Activated CD4-positive, alpha-beta T cell treated with anti-CD3 and anti-CD28 coated beads, Interleukin-10, Interleukin-2, amounts not matched to agents 100 ng/mL and 50 ng/mL, durations not matched to agents 16 hours and 8 hours (primary cell): ENCODE measurements at regions not wholly inside any gene's neighbourhood (a gene's known extent, or its start where the extent isn't known, plus 50 kb on each side); places are given as distances from the start of the nearest gene placed in this dataset.
"Not testable (repeated sequence)": the region's sequence is repeated elsewhere in the genome, so short reads cannot be mapped to it uniquely, and the experiment has no call there.

Experiments
- DNase-seq: peaks from one replicate; pipeline ENCODE4 v3.0.0-alpha.2; 2020

- no peak for DNase-seq
Observed at GRCh38 chr5:105259581-105260217, 1697.1 kb upstream of the NUDT12 start.

GRCh38 chr5:105238561-105238960 is 1676.0 kb upstream of the NUDT12 start:
- no peak for DNase-seq

DNA sequence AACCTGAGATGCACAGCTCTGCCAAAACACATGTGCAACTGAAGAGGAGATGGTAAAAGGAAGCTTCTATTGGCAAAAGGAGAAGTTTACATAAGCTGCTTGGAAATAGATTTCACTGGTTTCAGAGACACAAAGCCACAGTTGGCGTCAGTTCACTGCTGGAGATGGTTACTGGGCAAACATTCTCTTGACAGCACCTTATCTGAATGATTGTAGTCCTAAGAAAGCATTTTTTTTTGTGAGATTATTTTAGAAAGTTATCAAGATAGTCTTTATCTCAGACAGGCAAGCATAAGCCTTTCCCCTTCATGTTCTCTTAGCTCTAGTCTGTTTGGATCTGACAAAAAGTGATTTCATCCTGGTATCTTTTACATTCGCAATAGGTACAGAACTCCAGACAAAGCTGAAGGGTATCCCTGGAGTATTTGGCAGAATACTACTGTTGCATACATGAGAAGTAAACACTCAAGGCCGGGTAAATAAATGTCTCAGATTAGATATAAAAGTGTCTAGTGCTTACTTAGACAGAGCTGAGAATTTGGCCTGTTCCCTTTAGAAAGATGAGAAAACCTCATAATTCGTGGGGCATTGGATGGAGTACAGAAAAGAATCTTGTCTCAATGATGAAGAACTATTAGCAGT is 1668.0 kb upstream of the NUDT12 start:
- DNase-seq: no peak

GRCh38 chr5:105218018-105218417 is 1655.4 kb upstream of the NUDT12 start:
- no peak for DNase-seq

GRCh38 chr5:105213078-105213477 is 1650.5 kb upstream of the NUDT12 start:
- DNase-seq: no peak

GRCh38 chr5:105207066-105207465 is 1644.5 kb upstream of the NUDT12 start:
- no peak for DNase-seq

GRCh38 chr5:105197531-105197930 is 1634.9 kb upstream of the NUDT12 start:
- no peak for DNase-seq

DNA sequence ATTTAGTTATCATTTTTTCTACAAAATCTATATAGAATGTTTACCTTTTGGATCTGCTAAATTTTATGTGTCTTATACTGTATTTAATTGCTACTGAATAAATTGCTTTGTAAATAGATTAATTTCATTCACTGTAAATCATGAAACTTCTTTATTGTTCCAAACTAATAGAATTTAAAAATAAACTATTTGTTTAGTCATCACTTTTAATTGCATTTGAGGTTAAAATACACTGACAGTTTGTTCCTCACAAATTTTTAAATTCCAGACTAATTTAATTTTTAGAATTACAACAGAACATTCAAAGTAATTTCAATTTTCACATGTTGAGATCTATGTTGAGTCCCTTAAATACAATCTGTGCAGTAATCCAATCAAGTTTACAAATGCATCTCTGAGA is 1633.2 kb upstream of the NUDT12 start:
- no peak for DNase-seq

DNA sequence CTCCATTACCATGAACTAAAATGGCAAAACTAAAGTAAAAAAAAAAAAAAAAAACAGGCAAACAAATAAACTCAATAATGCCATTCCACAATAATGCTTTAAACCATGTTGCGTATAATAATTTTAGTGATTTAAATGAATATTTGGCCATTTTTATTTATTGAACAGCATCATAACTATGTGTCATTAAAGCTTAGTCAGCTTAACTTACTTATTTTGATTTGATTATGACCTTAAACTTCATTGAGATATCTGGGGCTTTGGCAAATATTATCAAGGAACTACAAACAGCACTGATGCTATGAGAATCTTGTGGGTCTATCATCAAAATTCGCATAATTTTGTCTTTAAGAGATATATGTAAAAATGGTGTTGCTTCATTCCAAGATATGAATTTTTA is 1610.3 kb upstream of the NUDT12 start:
- DNase-seq: no peak

- DNase-seq: no peak
Observed at GRCh38 chr5:105168806-105169205, 1606.2 kb upstream of the NUDT12 start.

GRCh38 chr5:105167092-105167491 is 1604.5 kb upstream of the NUDT12 start:
- no peak for DNase-seq

DNA sequence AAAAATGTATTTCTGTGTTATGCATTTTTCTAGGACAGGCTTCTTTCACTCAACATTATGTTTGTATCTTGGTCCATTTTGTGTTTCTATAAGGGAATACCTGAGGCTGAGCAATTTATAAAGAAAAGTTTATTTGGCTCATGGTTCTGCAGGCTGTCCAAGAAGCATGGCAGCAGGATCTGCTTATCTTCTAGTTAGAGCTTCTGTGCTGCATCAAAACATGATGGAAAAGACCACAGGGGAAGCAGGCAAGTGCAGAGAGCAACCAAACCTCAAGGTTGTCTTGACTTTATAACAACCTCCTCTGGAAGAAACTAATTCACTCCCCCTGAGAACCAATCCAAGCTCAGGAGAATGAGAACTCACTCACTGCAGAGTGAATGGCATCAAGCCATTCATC is 1601.0 kb upstream of the NUDT12 start:
- no peak for DNase-seq

DNA sequence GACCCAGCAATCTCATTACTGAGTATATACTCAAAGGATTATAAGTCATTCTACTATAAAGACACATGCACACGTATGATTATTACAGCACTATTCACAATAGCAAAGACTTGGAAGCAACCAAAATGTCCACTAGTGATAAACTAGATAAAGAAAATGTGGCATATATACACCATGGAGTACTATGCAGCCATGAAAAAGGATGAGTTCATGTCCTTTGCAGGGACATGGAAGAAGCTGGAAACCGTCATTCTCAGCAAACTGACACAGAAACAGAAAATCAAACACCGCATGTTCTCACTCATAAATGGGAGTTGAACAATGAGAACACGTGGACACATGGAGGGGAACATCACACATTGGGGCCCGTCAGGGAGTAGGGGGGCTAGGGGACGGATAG is 1600.0 kb upstream of the NUDT12 start:
- not testable (repeated sequence) for DNase-seq

GRCh38 chr5:105158526-105158925 is 1595.9 kb upstream of the NUDT12 start:
- DNase-seq: no peak

DNA sequence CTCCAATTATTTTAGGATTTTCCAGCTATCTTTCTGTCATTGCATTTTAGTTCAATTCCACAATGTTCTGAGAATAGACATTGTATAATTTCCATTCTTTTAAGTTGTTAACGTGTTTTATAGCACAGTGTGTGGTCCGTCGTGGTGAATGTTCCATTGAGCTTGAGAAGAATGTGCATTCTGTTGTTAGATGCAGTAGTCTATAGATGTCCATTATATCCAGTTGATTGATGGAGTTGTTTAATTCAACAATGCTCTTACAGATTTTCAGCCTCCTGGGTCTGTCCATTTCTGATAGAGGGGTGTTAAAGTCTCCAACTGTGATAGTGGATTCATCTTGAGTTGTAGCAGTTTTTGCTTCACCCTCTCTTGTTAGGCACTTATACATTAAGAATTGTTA is 1587.7 kb upstream of the NUDT12 start:
- no peak for DNase-seq

DNA sequence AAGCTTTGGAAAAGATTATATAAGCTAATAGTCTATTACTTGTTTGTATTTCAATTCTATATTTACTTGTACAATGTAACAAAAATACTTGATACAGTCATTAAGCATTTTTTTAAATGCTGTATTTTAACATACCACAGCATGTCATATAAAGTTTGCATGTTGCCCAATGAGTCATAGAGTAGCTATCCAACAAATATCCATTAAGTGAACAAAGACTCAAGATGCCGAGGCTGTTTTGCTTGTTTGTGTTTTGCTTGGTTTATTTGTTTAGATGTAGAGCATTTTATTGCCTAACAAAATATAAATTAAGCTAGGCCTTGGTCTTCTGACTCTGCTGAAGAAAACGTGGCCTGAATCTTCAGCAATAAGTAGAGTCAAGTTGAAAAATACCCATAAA is 1584.3 kb upstream of the NUDT12 start:
- no peak for DNase-seq

DNA sequence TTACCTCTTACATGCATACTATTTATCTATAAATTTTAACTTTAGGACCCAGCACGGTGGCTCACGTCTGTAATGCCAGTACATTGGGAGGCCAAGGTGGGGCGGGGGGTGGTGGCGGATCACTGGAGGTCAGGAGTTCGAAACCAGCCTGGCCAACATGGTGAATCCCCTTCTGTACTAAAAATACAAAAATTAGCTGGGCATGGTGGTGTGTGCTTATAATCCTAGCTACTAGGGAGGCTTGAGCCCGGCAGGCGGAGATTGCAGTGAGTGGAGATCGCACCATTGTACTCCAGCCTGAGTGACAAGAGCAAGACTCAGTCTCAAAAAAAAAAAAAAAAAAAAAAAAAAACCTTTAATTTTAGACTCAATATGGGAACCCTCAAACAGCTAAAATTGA is 1582.6 kb upstream of the NUDT12 start:
- no peak for DNase-seq

- DNase-seq: no peak
Observed at GRCh38 chr5:105134328-105134727, 1571.7 kb upstream of the NUDT12 start.

DNA sequence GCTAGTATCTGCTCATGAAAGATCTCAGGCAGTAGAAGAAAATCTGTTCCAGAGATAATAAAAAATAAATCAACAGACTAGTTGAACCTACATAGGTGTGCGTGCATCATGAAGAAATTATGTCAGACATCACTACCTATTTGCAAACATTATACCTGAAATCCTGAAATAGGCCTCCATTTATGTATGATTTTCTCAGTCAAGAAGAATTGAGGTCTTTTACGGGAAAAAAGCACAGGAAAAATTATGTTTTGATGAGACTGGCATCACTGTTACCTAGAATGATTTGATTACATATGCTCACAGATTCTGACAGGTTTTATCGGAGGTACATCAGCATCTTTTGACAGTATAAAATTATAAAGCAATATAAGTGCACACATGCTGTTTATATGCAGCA is 1570.5 kb upstream of the NUDT12 start:
- DNase-seq: no peak

DNA sequence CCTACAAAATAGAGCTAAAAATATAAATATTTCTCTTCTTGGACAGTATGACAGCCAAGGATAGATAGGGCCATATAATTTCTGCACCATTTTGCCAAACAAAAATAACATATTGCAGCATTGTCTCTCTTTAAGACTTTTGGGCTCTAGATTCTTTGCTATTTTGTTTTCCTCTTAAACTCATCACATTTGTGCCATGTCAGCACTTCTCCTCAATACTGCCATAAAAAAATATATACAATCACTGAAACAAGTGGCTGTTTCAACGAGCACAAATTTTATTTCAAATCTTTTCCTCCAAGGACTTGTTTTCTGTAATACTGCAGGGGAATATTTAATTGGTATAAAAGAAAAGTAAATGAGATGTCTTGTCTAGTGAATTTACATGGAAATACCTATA is 1570.0 kb upstream of the NUDT12 start:
- no peak for DNase-seq

- no peak for DNase-seq
Observed at GRCh38 chr5:105131045-105131444, 1568.5 kb upstream of the NUDT12 start.

GRCh38 chr5:105101577-105101976 is 1539.0 kb upstream of the NUDT12 start:
- DNase-seq: no peak

DNA sequence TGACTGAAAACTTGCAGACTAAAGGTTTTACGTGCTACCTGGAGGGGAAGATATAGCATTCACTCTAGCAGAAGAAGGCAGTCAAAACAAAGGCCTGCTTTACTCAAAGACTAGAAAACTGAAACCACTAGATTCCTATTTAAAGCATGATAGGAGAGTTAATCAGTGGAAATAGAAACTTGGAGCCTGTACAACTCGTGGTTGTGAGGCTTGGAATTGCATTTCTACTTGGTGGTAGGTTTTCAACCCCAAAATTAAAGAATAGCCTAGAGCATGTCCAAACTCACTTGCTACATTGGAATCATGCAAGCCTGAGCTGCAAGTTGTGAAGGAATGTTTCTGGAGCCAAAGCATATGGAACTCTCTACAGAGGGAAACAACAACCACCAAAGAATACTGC is 1526.4 kb upstream of the NUDT12 start:
- no peak for DNase-seq

GRCh38 chr5:105088102-105088501 is 1525.5 kb upstream of the NUDT12 start:
- DNase-seq: no peak

DNA sequence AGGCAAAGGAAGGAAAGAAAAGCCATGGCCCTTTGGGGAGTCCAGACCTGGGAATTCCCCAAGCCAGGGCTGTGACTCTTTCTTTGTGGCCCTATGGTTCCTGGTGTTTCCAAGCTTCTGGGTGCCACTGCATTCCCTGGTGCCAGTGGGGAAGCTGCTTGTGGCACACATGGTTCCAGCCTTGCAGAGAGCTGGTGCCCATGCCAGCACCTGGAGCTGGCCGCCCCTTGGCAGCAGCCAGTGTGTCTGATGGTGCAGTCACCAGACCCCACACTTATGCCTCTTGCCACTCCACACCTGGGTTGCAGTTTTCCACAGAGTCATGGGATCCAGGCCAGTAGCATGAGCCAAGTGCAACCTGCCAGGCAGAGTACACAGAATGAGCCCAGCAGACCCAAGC is 1495.3 kb upstream of the NUDT12 start:
- no peak for DNase-seq
